ENCODE measurements at regions not wholly inside any gene's neighbourhood (a gene's known extent, or its start where the extent isn't known, plus 50 kb on each side); places are given as distances from the start of the nearest gene placed in this dataset.

GRCh38 chr15:61736790-61737189 is 323.5 kb downstream of the VPS13C start:
- H2BK15ac ChIP-seq (ENCODE audit: low read depth, low read length), result no peak overlapping the region
- H3K9me1 ChIP-seq (ENCODE audit: insufficient read depth, low read length), result no peaks in the 10 kb centered on the region
- no TSS peak for BruUV-seq (replicated peaks)
- H3K9ac ChIP-seq (ENCODE audit: low read depth, low read length), result no peak overlapping the region
- H3K36me3 ChIP-seq (ENCODE audit: control insufficient read depth, insufficient read depth, low read length), result no peaks in the 10 kb centered on the region
- H3K4me3 ChIP-seq (ENCODE audit: insufficient read depth, low read depth, low read length), result no peak overlapping the region
- H3K27me3 ChIP-seq (ENCODE audit: control insufficient read depth, insufficient read depth, low read length), result no peaks in the 10 kb centered on the region
- no peak overlapping the region for H3K4me2 ChIP-seq (ENCODE audit: low read depth, low read length)
- H4K5ac ChIP-seq (ENCODE audit: low read depth, low read length), result no peak overlapping the region
- ChIA-PET POLR2A (ENCODE audit: unreplicated experiment) (no interaction called here), CTCF (no interaction called here)
- intact Hi-C loops (cut with micrococcal nuclease) (no loop called here), dilution Hi-C loops (cut with HindIII; ENCODE audit: low sequenced_read_pairs, unreplicated experiment) (no loop called here), in situ Hi-C loops (cut with MboI; ENCODE audit: low sequenced_read_pairs) (no loop called here)
- no peak overlapping the region for H2AK5ac ChIP-seq (ENCODE audit: low read depth, low read length)
- H2BK5ac ChIP-seq (ENCODE audit: low read depth, low read length, poor library complexity, severe bottlenecking), result no peak overlapping the region
- TF ChIP-seq ELK1 (IDR thresholded peaks at IDR 0.05; ENCODE audit: borderline replicate concordance, low read depth, low read length), result no peak
- no peak for TF ChIP-seq NFE2L2 (IDR thresholded peaks at IDR 0.05; ENCODE audit: low read depth, low read length)
- TF ChIP-seq SMC3 (IDR thresholded peaks at IDR 0.05; ENCODE audit: low read depth, low read length), result no peak
- TF ChIP-seq MAFK (IDR thresholded peaks at IDR 0.05; ENCODE audit: low read depth, low read length), result no peak
- no peak overlapping the region for H3K14ac ChIP-seq (replicated peaks; ENCODE audit: low read depth, low read length)
- no peak overlapping the region for H3K4ac ChIP-seq (ENCODE audit: low read depth, low read length)
- no peak for ATAC-seq (ENCODE audit: low read depth)
- H2AK9ac ChIP-seq (replicated peaks; ENCODE audit: low read depth, low read length, poor library complexity), result no peak overlapping the region
- H4K8ac ChIP-seq (ENCODE audit: low read depth in 2 of 2, low read length in 2 of 2), result no peak overlapping the region
- no peak overlapping the region for H2BK120ac ChIP-seq (ENCODE audit: low read depth, low read length)
- H3K56ac ChIP-seq (ENCODE audit: extremely low read depth, insufficient read depth, low read length), result no peak overlapping the region
- H3K23ac ChIP-seq (ENCODE audit: low read depth, low read length), result no peak overlapping the region
- no peak for DNase-seq
- H3K4me1 ChIP-seq (ENCODE audit: control insufficient read depth, insufficient read depth, low read length), result no peaks in the 10 kb centered on the region
- no peak overlapping the region for H4K91ac ChIP-seq (ENCODE audit: insufficient read depth, low read depth, low read length)
- no peaks in the 10 kb centered on the region for H3K9me3 ChIP-seq (ENCODE audit: control insufficient read depth, insufficient read depth, low read length)
- H4K20me1 ChIP-seq (ENCODE audit: insufficient read depth, low read length), result no peaks in the 10 kb centered on the region
- H3K79me1 ChIP-seq (ENCODE audit: low read depth in 1 of 2, low read length in 2 of 2), result no peaks in the 10 kb centered on the region
- H3K18ac ChIP-seq (ENCODE audit: low read depth, low read length), result no peak overlapping the region
- no peak overlapping the region for H2BK20ac ChIP-seq (ENCODE audit: low read depth, low read length)
- WGBS, 2 experiments (ENCODE audit: extremely low coverage in 2 of 2, insufficient read length in 1 of 2), result no CpG with 5 or more reads among the region's 1 CpG
- no peak overlapping the region for H2AFZ ChIP-seq (replicated peaks; ENCODE audit: low read length, poor library complexity)
- no peak overlapping the region for H3K27ac ChIP-seq (ENCODE audit: insufficient read depth, low read length)
